ENCODE measurements at regions not wholly inside any gene's neighbourhood (a gene's known extent, or its start where the extent isn't known, plus 50 kb on each side); places are given as distances from the start of the nearest gene placed in this dataset.
A peak's percentile ranks its signal among the peaks of the same experiment; 100 is the strongest.

DNA sequence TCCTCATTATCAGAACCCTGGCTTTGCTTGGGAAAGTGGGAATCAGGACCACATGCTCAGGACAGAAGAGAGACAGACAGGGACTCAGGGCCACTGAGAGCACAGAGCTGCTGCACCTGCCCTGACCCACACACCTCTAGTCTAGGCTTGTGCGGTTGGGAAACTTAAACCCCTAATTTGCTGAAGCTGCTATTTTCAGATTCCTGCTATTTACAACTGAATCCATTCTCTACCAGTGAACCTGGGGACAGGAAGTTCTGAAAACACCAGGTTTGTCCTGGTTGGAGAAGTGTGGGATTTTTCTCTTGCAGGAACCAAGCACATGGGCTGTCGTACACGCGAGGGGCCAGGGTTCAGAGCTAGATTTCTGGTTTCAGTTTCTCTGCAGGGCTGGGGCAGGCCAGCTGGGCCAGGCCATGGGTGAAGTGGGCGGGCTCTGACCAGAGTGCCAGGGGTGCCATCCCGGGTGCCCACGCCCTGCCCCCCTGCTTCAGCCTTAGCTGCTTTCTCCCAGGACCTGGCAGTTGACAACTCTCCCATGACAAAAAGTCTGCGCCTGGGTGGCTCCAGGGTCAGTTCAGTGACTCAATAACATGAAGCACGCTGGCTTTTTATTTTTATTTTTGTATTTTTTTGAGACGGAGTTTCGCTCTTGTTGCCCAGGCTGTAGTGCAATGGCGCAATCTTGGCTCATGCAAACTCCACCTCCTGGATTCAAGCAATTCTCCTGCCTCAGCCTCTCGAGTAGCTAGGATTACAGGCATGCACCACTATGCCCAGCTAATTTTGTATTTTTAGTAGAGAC is 51.3 kb upstream of the SLC1A4 start:
- peak; percentile 31 to 78 (median 55) for DNase-seq

DNA sequence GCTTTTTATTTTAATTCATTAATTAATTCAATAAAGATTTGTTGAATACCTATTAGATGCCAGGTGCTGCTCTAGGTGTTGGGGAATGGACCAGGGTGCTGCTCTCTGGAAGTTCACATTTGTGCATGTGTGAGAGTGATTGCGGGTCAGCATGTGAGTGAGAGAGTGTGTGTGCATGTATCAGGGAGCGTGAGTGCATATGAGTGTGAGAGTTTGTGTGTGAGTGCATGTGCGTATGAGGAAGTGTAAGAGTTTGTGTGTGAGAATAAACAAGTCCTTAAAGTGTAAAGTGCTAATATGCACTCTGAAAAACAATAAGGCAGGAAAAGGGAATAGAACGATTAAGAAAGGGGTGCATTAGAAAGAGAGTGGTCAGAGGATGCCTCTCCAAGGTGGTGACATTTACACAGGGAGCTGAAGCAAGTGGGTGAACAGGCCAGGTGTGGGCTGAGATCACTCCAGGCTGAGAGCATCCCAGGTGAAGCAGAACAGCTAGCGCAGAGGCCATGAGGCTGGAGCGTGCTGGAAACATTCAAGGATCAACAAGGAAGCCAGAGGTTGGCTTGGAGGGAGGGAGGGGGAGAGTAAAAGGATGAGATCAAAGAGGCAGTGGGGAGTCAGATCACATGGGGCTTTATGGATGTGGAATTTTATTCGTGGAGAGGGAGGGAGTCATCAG is 50.5 kb upstream of the SLC1A4 start:
- Histone ChIP-seq H3K4me3 (no peak overlapping the region), H3K9me3 (no peaks in the 10 kb centered on the region), H3K36me3 (ENCODE audit: low read depth) (no peaks in the 10 kb centered on the region), H3K4me1 (ENCODE audit: low read depth) (no peaks in the 10 kb centered on the region)
- intact Hi-C loops (cut with DNase I, micrococcal nuclease): no loop called here
- DNase-seq (no peak), ATAC-seq (no peak)
- TF ChIP-seq, protein P1, sequence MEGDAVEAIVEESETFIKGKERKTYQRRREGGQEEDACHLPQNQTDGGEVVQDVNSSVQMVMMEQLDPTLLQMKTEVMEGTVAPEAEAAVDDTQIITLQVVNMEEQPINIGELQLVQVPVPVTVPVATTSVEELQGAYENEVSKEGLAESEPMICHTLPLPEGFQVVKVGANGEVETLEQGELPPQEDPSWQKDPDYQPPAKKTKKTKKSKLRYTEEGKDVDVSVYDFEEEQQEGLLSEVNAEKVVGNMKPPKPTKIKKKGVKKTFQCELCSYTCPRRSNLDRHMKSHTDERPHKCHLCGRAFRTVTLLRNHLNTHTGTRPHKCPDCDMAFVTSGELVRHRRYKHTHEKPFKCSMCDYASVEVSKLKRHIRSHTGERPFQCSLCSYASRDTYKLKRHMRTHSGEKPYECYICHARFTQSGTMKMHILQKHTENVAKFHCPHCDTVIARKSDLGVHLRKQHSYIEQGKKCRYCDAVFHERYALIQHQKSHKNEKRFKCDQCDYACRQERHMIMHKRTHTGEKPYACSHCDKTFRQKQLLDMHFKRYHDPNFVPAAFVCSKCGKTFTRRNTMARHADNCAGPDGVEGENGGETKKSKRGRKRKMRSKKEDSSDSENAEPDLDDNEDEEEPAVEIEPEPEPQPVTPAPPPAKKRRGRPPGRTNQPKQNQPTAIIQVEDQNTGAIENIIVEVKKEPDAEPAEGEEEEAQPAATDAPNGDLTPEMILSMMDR (IDR thresholded peaks at IDR 0.05): no peak

More for the DNA sequence above, 51.3 kb upstream of the SLC1A4 start:
- intact Hi-C loops (cut with DNase I, micrococcal nuclease): no loop called here
- ATAC-seq: peak; percentile 74
- Histone ChIP-seq H3K4me1 (ENCODE audit: low read depth) (no peaks in the 10 kb centered on the region), H3K36me3 (ENCODE audit: low read depth) (no peaks in the 10 kb centered on the region), H3K4me3 (no peak overlapping the region), H3K9me3 (no peaks in the 10 kb centered on the region)
- TF ChIP-seq, protein P1 (IDR thresholded peaks at IDR 0.05): no peak

DNA sequence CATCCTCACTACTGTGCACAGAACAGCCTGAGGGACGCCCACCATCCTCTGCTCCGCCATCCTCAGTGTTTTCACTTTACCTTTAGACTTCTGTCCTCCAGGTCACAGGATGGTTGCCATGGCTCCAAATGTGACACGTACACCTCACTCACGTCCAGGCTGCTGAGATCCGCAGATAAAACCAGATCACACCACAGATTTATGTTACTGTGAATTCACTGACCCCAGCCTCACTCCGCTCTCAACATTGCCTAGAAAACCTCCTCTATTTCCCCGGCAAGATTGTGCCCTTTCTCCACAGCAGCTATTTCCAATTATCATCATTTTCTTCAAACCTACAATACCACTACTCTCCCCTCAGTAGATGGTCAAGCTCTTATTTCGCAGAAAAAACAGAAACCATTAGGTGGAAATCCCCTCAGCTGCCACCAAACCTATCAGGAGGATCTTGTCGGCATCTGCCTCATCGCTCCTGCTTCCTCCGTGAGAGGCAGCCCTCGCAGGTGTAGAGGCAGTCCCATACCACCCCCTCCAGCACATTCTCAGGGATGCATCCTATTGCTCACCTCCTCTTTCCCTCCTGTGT is 49.8 kb upstream of the SLC1A4 start:
- H3K36me3 ChIP-seq (ENCODE audit: low read depth): no peaks in the 10 kb centered on the region
- H3K4me3 ChIP-seq: no peak overlapping the region
- no peak for DNase-seq
- TF ChIP-seq, protein P1 (IDR thresholded peaks at IDR 0.05): no peak
- no peaks in the 10 kb centered on the region for H3K4me1 ChIP-seq (ENCODE audit: low read depth)
- ATAC-seq: peak; percentile 29
- H3K9me3 ChIP-seq: no peaks in the 10 kb centered on the region
- intact Hi-C loops (cut with DNase I, micrococcal nuclease): no loop called here

Measured in mucosa of descending colon (tissue), 3 donors.